H1 (cell line): ENCODE measurements at regions not wholly inside any gene's neighbourhood (a gene's known extent, or its start where the extent isn't known, plus 50 kb on each side); places are given as distances from the start of the nearest gene placed in this dataset.

Source experiments
- CTCF ChIA-PET: fragments of 300-600 bp; sonication (Branson Sonifier 250); formaldehyde crosslinking; loops from one replicate; lab custom pipeline; 2021; ENCODE audit not compliant: partially characterized antibody; lab: Charles Lee
- POLR2A ChIA-PET: fragments of 300-600 bp; sonication (Branson Sonifier 250); formaldehyde crosslinking; loops from one replicate; lab custom pipeline; 2021; ENCODE audit warnings: inconsistent platforms; ENCODE audit not compliant: partially characterized antibody; lab: Charles Lee
- DNase-seq, 2 experiments: peaks; one replicate each; pipeline versions ENCODE4 v3.0.0 to v3.0.0-alpha.2; 2010 to 2022; ENCODE audit warnings: low spot score in 2 of 2, low read depth in 1 of 2, mixed read lengths in 1 of 2
- FAIRE-seq: peaks from 2 replicates; lab custom pipeline; 2011; peaks lifted over from hg19 to GRCh38; lab: Jason Lieb, UNC
- H2AFZ ChIP-seq: 2 replicates; pipeline ENCODE4 v1.8.1; 2012; ENCODE audit warnings: low read length, inconsistent platforms
- H2AK5ac ChIP-seq: 2 replicates; pipeline ENCODE4 v1.6.1; 2013; ENCODE audit warnings: low read depth, low read length
- H2BK120ac ChIP-seq: replicated peaks from 2 replicates; pipeline ENCODE3; 2013; ENCODE audit warnings: low read depth, low read length, inconsistent platforms
- H2BK12ac ChIP-seq: 2 replicates; pipeline ENCODE4 v1.6.1; 2013; ENCODE audit warnings: low read depth, low read length
- H2BK15ac ChIP-seq: 2 replicates; pipeline ENCODE4 v1.6.1; 2013; ENCODE audit warnings: low read length
- H2BK20ac ChIP-seq: 2 replicates; pipeline ENCODE4 v1.6.1; 2013; ENCODE audit warnings: low read length
- H2BK5ac ChIP-seq: 2 replicates; pipeline ENCODE4 v1.6.1; 2013; ENCODE audit warnings: low read depth, low read length
- H3K14ac ChIP-seq: 2 replicates; pipeline ENCODE4 v1.6.1; 2013; ENCODE audit warnings: inconsistent platforms; ENCODE audit not compliant: insufficient read length
- H3K18ac ChIP-seq: 2 replicates; pipeline ENCODE4 v1.6.1; 2013; ENCODE audit warnings: low read length; ENCODE audit errors: extremely low read depth
- H3K23ac ChIP-seq: 2 replicates; pipeline ENCODE4 v1.6.1; 2013; ENCODE audit warnings: inconsistent platforms; ENCODE audit not compliant: insufficient read length
- H3K23me2 ChIP-seq: 2 replicates; pipeline ENCODE4 v1.6.1; 2013; ENCODE audit warnings: low read depth, low read length
- H3K27ac ChIP-seq: 2 replicates; pipeline ENCODE4 v1.6.1; 2011; ENCODE audit warnings: low read depth, low read length, inconsistent platforms
- H3K27me3 ChIP-seq, 4 experiments: replicated peaks in 1 of 4; 1 replicate in 1 of 4; 2 replicates in 3 of 4; pipeline versions ENCODE4 v1.6.1 to v1.8.1; 2011 to 2013; ENCODE audit warnings: low read length in 3 of 4, mild to moderate bottlenecking in 3 of 4, inconsistent platforms in 2 of 4, mixed read lengths in 2 of 4, moderate library complexity in 1 of 4; ENCODE audit not compliant: control insufficient read depth in 3 of 4, insufficient read depth in 3 of 4; ENCODE audit errors: extremely low read depth in 1 of 4
- H3K36me3 ChIP-seq, 4 experiments: 2 replicates each; pipeline versions ENCODE4 v1.6.1 to v1.8.1; 2011 to 2013; ENCODE audit warnings: mild to moderate bottlenecking in 4 of 4, low read length in 3 of 4, moderate library complexity in 2 of 4, control low read depth in 1 of 4, inconsistent platforms in 1 of 4; ENCODE audit not compliant: insufficient read depth in 4 of 4, control insufficient read depth in 2 of 4
- H3K4ac ChIP-seq: replicated peaks from 2 replicates; pipeline ENCODE3; 2013; ENCODE audit warnings: low read length, low read depth, mixed read lengths, inconsistent platforms; ENCODE audit not compliant: insufficient read length
- H3K4me1 ChIP-seq, 4 experiments: replicated peaks in 1 of 4; 1 replicate in 1 of 4; 2 replicates in 3 of 4; pipeline versions ENCODE4 v1.6.1 to v1.8.1; 2011 to 2013; ENCODE audit warnings: low read length in 3 of 4, inconsistent platforms in 2 of 4, mixed read lengths in 1 of 4; ENCODE audit not compliant: insufficient read depth in 4 of 4, control insufficient read depth in 3 of 4
- H3K4me2 ChIP-seq, 2 experiments: 2 replicates each; pipeline versions ENCODE4 v1.6.1 to v1.8.1; 2011 to 2013; ENCODE audit warnings: low read depth in 2 of 2, low read length in 2 of 2, control low read depth in 1 of 2, inconsistent platforms in 1 of 2, mild to moderate bottlenecking in 1 of 2; ENCODE audit not compliant: insufficient read depth in 1 of 2
- H3K4me3 ChIP-seq, 4 experiments: fragments of 200-600, 300-600 bp in 1 of 4; sonication (generic), shearing (Covaris generic), sonication (Bioruptor Twin) in 1 of 4; 2 replicates each; pipeline versions ENCODE4 v1.5.1 to v1.8.1; 2011 to 2016; ENCODE audit warnings: low read length in 4 of 4, low read depth in 3 of 4, control low read depth in 2 of 4, inconsistent platforms in 2 of 4, mild to moderate bottlenecking in 2 of 4, mixed read lengths in 1 of 4, moderate library complexity in 1 of 4; ENCODE audit not compliant: insufficient read depth in 2 of 4; ENCODE audit errors: extremely low read depth in 1 of 4
- H3K56ac ChIP-seq: replicated peaks from 2 replicates; pipeline ENCODE3; 2013; ENCODE audit warnings: low read depth, mild to moderate bottlenecking, mixed read lengths, low read length, inconsistent platforms; ENCODE audit not compliant: insufficient read length
- H3K79me1 ChIP-seq: 2 replicates; pipeline ENCODE4 v1.6.1; 2013; ENCODE audit warnings: low read depth, low read length, control low read depth
- H3K79me2 ChIP-seq, 2 experiments: 2 replicates each; pipeline versions ENCODE4 v1.6.1 to v1.8.1; 2012 to 2013; ENCODE audit warnings: low read length in 2 of 2, mild to moderate bottlenecking in 2 of 2, inconsistent platforms in 1 of 2; ENCODE audit not compliant: insufficient read depth in 2 of 2, control insufficient read depth in 1 of 2
- H3K9ac ChIP-seq, 4 experiments: replicated peaks in 1 of 4; 1 replicate in 1 of 4; 2 replicates in 3 of 4; pipeline versions ENCODE4 v1.6.1 to v1.8.1; 2011 to 2013; ENCODE audit warnings: low read depth in 3 of 4, low read length in 3 of 4, control low read depth in 2 of 4, mild to moderate bottlenecking in 2 of 4, moderate library complexity in 2 of 4, inconsistent platforms in 1 of 4; ENCODE audit errors: extremely low read depth in 1 of 4
- H3K9me3 ChIP-seq, 2 experiments: 2 replicates each; pipeline versions ENCODE4 v1.6.1 to v1.8.1; 2012 to 2013; ENCODE audit warnings: mild to moderate bottlenecking in 2 of 2, moderate library complexity in 2 of 2, control low read depth in 1 of 2, inconsistent platforms in 1 of 2, low read depth in 1 of 2, low read length in 1 of 2, mixed read lengths in 1 of 2; ENCODE audit not compliant: insufficient read depth in 2 of 2
- H4K20me1 ChIP-seq, 2 experiments: replicated peaks in 1 of 2; 2 replicates each; pipeline versions ENCODE3 to v1.8.1; 2011 to 2013; ENCODE audit warnings: inconsistent platforms in 2 of 2, low read length in 2 of 2, mild to moderate bottlenecking in 1 of 2; ENCODE audit not compliant: insufficient read depth in 2 of 2, control insufficient read depth in 1 of 2
- H4K5ac ChIP-seq: 2 replicates; pipeline ENCODE4 v1.6.1; 2013; ENCODE audit warnings: low read length, low read depth, mixed read lengths, inconsistent platforms; ENCODE audit not compliant: insufficient read length
- H4K8ac ChIP-seq: 2 replicates; pipeline ENCODE4 v1.8.0; 2013; ENCODE audit warnings: mild to moderate bottlenecking, moderate library complexity, low read length, inconsistent platforms; ENCODE audit not compliant: insufficient read depth; ENCODE audit errors: extremely low read depth
- H4K91ac ChIP-seq: replicated peaks from 2 replicates; pipeline ENCODE3; 2013; ENCODE audit warnings: low read length, mixed read lengths, inconsistent platforms; ENCODE audit not compliant: insufficient read length
- ASH2L ChIP-seq: fragments of 200-600, 300-600 bp; sonication (generic); IDR thresholded peaks from one replicate; pipeline ENCODE4 v1.7.1; 2017; ENCODE audit warnings: low read length
- BRCA1 ChIP-seq: IDR thresholded peaks from 2 replicates; pipeline ENCODE4 v1.6.1; 2012; ENCODE audit warnings: low read depth, low read length, improper control_type of control experiment
- CREB1 ChIP-seq: IDR thresholded peaks from 2 replicates; pipeline ENCODE4 v1.6.1; 2012; ENCODE audit warnings: inconsistent platforms
- CTBP2 ChIP-seq: IDR thresholded peaks from 2 replicates; pipeline ENCODE4 v1.7.0; 2011; ENCODE audit warnings: borderline replicate concordance, mild to moderate bottlenecking, moderate library complexity, mixed read lengths, low read length; ENCODE audit not compliant: insufficient read depth, insufficient read length
- HDAC2 ChIP-seq, 2 experiments: fragments of 300-600 bp in 1 of 2; sonication (generic) in 1 of 2; IDR thresholded peaks; 2 replicates each; pipeline ENCODE4 v1.6.1; 2011 to 2012; ENCODE audit warnings: low read depth in 2 of 2, low read length in 2 of 2, mild to moderate bottlenecking in 2 of 2, moderate library complexity in 2 of 2, borderline replicate concordance in 1 of 2, inconsistent platforms in 1 of 2
- JUN ChIP-seq: IDR thresholded peaks from 2 replicates; pipeline ENCODE4 v1.6.1; 2011; ENCODE audit warnings: low read depth, mild to moderate bottlenecking, improper control_type of control experiment, low read length
- KDM4A ChIP-seq: IDR thresholded peaks from one replicate; pipeline ENCODE4 v1.7.1; 2012; ENCODE audit warnings: low read depth, mild to moderate bottlenecking, moderate library complexity, low read length, inconsistent platforms; ENCODE audit not compliant: severe bottlenecking
- PHF8 ChIP-seq: fragments of 200-600 bp; sonication (generic); conservative IDR thresholded peaks from 2 replicates; pipeline ENCODE4 v1.7.1; 2012; ENCODE audit warnings: low read depth, mild to moderate bottlenecking, inconsistent platforms, low read length, moderate library complexity
- SP1 ChIP-seq: IDR thresholded peaks from 2 replicates; pipeline ENCODE4 v1.6.1; 2011; ENCODE audit warnings: low read depth, low read length
- TAF7 ChIP-seq: optimal IDR thresholded peaks from 2 replicates; pipeline ENCODE3; 2011; ENCODE audit warnings: low read depth, mild to moderate bottlenecking, inconsistent platforms, low read length, moderate library complexity, borderline replicate concordance
- WGBS, 2 experiments: shearing (Covaris generic) in 1 of 2; methylation state at CpG; one replicate each; pipeline versions ENCODE4 v1.1.6 to v1.1.7; 2013 to 2015; ENCODE audit warnings: low lambda C conversion rate in 2 of 2, mixed read lengths in 2 of 2, inconsistent platforms in 1 of 2, low coverage in 1 of 2, missing lambda C conversion rate in 1 of 2; ENCODE audit not compliant: insufficient replicate concordance in 2 of 2, insufficient coverage in 1 of 2, insufficient read length in 1 of 2; ENCODE audit errors: extremely low coverage in 1 of 2, missing lambda C conversion rate in 1 of 2; 5-methylcytosine and 5-hydroxymethylcytosine counted together
- TF ChIP-seq, protein P1 (sequence below), 3 experiments: IDR thresholded peaks; 1 replicate in 2 of 3; 2 replicates in 1 of 3; pipeline versions ENCODE4 v1.5.1 to v1.6.1; 2011; ENCODE audit warnings: low read length in 3 of 3, mild to moderate bottlenecking in 3 of 3, inconsistent platforms in 2 of 3, low read depth in 1 of 3, moderate library complexity in 1 of 3; ENCODE audit not compliant: insufficient read depth in 1 of 3; ENCODE audit errors: control extremely low read depth in 1 of 3

GRCh38 chr10:78186572-78186971 lies 152.9 kb downstream of the RPS24 start:
- no peak overlapping the region for H4K91ac ChIP-seq
- WGBS, 2 experiments = 89% methylated on average over 3 of the region's 3 CpGs; no CpG with 5 or more reads in 1 of the 2 experiments
- H3K4me1 ChIP-seq = no peaks in the 10 kb centered on the region
- H3K56ac ChIP-seq = no peak overlapping the region
- no peaks in the 10 kb centered on the region for H3K79me2 ChIP-seq
- TF ChIP-seq CTBP2 (no peak), PHF8 (no peak), KDM4A (no peak), TAF7 (no peak), CREB1 (no peak), JUN (no peak), BRCA1 (no peak), SP1 (no peak), ASH2L (no peak), HDAC2 (IDR thresholded peaks at IDR 0.05; ENCODE audit: borderline replicate concordance in 1 of 2, low read depth in 2 of 2, low read length in 2 of 2) (no peak)
- TF ChIP-seq, protein P1, sequence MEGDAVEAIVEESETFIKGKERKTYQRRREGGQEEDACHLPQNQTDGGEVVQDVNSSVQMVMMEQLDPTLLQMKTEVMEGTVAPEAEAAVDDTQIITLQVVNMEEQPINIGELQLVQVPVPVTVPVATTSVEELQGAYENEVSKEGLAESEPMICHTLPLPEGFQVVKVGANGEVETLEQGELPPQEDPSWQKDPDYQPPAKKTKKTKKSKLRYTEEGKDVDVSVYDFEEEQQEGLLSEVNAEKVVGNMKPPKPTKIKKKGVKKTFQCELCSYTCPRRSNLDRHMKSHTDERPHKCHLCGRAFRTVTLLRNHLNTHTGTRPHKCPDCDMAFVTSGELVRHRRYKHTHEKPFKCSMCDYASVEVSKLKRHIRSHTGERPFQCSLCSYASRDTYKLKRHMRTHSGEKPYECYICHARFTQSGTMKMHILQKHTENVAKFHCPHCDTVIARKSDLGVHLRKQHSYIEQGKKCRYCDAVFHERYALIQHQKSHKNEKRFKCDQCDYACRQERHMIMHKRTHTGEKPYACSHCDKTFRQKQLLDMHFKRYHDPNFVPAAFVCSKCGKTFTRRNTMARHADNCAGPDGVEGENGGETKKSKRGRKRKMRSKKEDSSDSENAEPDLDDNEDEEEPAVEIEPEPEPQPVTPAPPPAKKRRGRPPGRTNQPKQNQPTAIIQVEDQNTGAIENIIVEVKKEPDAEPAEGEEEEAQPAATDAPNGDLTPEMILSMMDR (IDR thresholded peaks at IDR 0.05; ENCODE audit: control extremely low read depth in 1 of 3, insufficient read depth in 1 of 3, low read depth in 1 of 3, low read length in 3 of 3) = no peak
- TF ChIP-seq, all 59 proteins: peak for 0
- Histone ChIP-seq H2BK12ac (no peak overlapping the region), H3K14ac (no peak overlapping the region), H2AFZ (no peak overlapping the region), H3K9me3 (no peaks in the 10 kb centered on the region), H3K79me1 (no peaks in the 10 kb centered on the region), H2BK120ac (no peak overlapping the region), H4K8ac (no peak overlapping the region), H3K27ac (no peak overlapping the region), H4K20me1 (no peaks in the 10 kb centered on the region), H3K4me2 (no peak overlapping the region), H3K23ac (no peak overlapping the region), H2BK20ac (no peak overlapping the region), H2BK5ac (no peak overlapping the region), H2BK15ac (no peak overlapping the region), H3K9ac (no peak overlapping the region), H3K4me3 (no peak overlapping the region), H3K4ac (no peak overlapping the region), H4K5ac (no peak overlapping the region), H2AK5ac (no peak overlapping the region), H3K18ac (no peak overlapping the region), H3K36me3 (no peaks in the 10 kb centered on the region), H3K27me3 (no peaks in the 10 kb centered on the region; a peak in 1 of 7 replicates), H3K23me2 (no peaks in the 10 kb centered on the region; the same call in 1 of the 2 replicates)
- DNase-seq (no peak), FAIRE-seq (no peak)
- POLR2A ChIA-PET = no interaction called here
- CTCF ChIA-PET = interaction anchor here (0.6 to 1.9 kb wide), 2 partner anchors 26 to 139 kb away, joined by 3 to 6 read pairs; no protein-coding TSS in a partner anchor
